Adrenal gland (tissue), 5 donors: ENCODE measurements at regions not wholly inside any gene's neighbourhood (a gene's known extent, or its start where the extent isn't known, plus 50 kb on each side); places are given as distances from the start of the nearest gene placed in this dataset.

Experiments used
- CTCF ChIP-seq, 6 experiments: fragments of 450-650 bp in 4 of 6; fragments of 200-600 bp in 2 of 6; sonication (generic) in 1 of 6; IDR thresholded peaks; 1 replicate in 5 of 6; 2 replicates in 1 of 6; pipeline versions ENCODE4 v1.5.1 to v1.8.0; 2016 to 2021; ENCODE audit warnings: antibody characterized with exemption in 6 of 6, mild to moderate bottlenecking in 2 of 6, moderate library complexity in 1 of 6
- POLR2A ChIP-seq, 2 donors: fragments of 450-650 bp; IDR thresholded peaks; one replicate each; pipeline ENCODE4 v1.6.1; 2017; ENCODE audit warnings: antibody characterized with exemption in 2 of 2, mild to moderate bottlenecking in 2 of 2, moderate library complexity in 1 of 2
- donor health status: DM: no; HTN: no; CAD: no.

- TF ChIP-seq POLR2A (IDR thresholded peaks at IDR 0.05), result no peak
- no peak for TF ChIP-seq CTCF (IDR thresholded peaks at IDR 0.05)
Measured at GRCh38 chr18:68085251-68085650, 568.7 kb upstream of the DSEL start.
